Thyroid gland (tissue), 4 donors: ENCODE measurements at regions not wholly inside any gene's neighbourhood (a gene's known extent, or its start where the extent isn't known, plus 50 kb on each side); places are given as distances from the start of the nearest gene placed in this dataset.

Experiments used
- CTCF ChIP-seq, 6 experiments: fragments of 200-600 bp in 3 of 6; fragments of 450-650 bp in 3 of 6; sonication (generic) in 3 of 6; IDR thresholded peaks; one replicate each; pipeline ENCODE4 v1.5.1; 2016 to 2019; ENCODE audit warnings: antibody characterized with exemption in 6 of 6, mild to moderate bottlenecking in 2 of 6, inconsistent platforms in 1 of 6, moderate library complexity in 1 of 6
- POLR2A ChIP-seq, 2 donors: fragments of 450-650 bp; IDR thresholded peaks; one replicate each; pipeline ENCODE4 v1.6.1; 2017; ENCODE audit warnings: antibody characterized with exemption in 2 of 2, mild to moderate bottlenecking in 2 of 2, moderate library complexity in 1 of 2

- TF ChIP-seq CTCF (IDR thresholded peaks at IDR 0.05) (no peak), POLR2A (IDR thresholded peaks at IDR 0.05) (no peak)
These were observed 407.6 kb upstream of the PSMD7 start for GRCh38 chr16:73888840-73889490.
